ENCODE measurements at regions not wholly inside any gene's neighbourhood (a gene's known extent, or its start where the extent isn't known, plus 50 kb on each side); places are given as distances from the start of the nearest gene placed in this dataset.

DNA sequence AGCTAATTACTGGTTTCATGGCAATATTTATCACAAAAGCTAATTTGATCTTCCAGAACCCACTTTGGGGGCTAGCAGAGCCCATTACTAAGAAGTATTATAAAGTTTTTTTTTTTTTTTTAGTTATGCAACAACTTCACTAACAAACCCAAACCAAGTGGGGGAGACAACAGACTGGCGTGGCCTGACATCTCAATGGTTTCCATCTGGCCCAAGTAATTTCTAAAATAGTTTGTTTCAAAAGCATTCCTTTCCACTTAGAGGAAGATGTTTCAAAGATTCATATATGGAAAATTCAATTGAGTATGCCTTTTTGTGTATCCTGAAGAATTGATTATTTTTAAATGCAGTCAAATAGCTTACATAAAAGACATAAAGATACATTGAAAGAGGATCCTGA is 367.1 kb downstream of the HRH4 start:
- Histone ChIP-seq H3K27ac (ENCODE audit: low read depth in 1 of 2, low read length in 2 of 2) (no peak overlapping the region), H3K9ac (ENCODE audit: insufficient read depth, low read length, poor library complexity, severe bottlenecking) (no peak overlapping the region), H3K36me3 (replicated peaks in 1 of 2; ENCODE audit: control insufficient read depth in 1 of 2, insufficient read depth in 2 of 2, low read length in 2 of 2) (no peaks in the 10 kb centered on the region), H4K20me1 (ENCODE audit: insufficient read depth, low read length) (no peaks in the 10 kb centered on the region), H3K9me3 (replicated peaks in 1 of 2; ENCODE audit: control insufficient read depth in 1 of 2, insufficient read depth in 1 of 2, low read length in 2 of 2) (no peaks in the 10 kb centered on the region), H3K79me2 (ENCODE audit: insufficient read depth, low read length) (no peaks in the 10 kb centered on the region), H3K4me1 (ENCODE audit: control insufficient read depth in 1 of 2, insufficient read depth in 2 of 2, low read length in 2 of 2) (no peaks in the 10 kb centered on the region), H3K4me2 (replicated peaks; ENCODE audit: extremely low read depth, low read length, poor library complexity, severe bottlenecking) (no peak overlapping the region), H3K4me3 (replicated peaks in 1 of 3; ENCODE audit: low read depth in 2 of 3, low read length in 3 of 3) (no peak overlapping the region), H2AFZ (ENCODE audit: insufficient read depth, low read depth, low read length, poor library complexity, severe bottlenecking) (no peak overlapping the region), H3K27me3 (ENCODE audit: control insufficient read depth in 2 of 2, insufficient read depth in 2 of 2, low read length in 2 of 2) (peaks cover 0 to 2% of the 10 kb centered on the region in 2 donors)
- no peak overlapping the region for H3K4me3 Mint-ChIP-seq
- H3K4me1 Mint-ChIP-seq, result no peaks in the 10 kb centered on the region
- TF ChIP-seq CTCF (IDR thresholded peaks at IDR 0.05), result no peak
- H3K27ac Mint-ChIP-seq, result no peak overlapping the region
- H3K27me3 Mint-ChIP-seq (ENCODE audit: low read depth in 3 of 3), result peaks cover 6 to 15% (median 11%) of the 10 kb centered on the region in 3 donors
- no peak for DNase-seq
- intact Hi-C loops (cut with micrococcal nuclease), result no loop called here
- H3K9me3 Mint-ChIP-seq, result peaks cover 0 to 6% (median 0%) of the 10 kb centered on the region in 7 donors
- no CpG with 5 or more reads among the region's 1 CpG for WGBS (ENCODE audit: insufficient coverage)
- H3K36me3 Mint-ChIP-seq, result no peaks in the 10 kb centered on the region

- Mint-ChIP-seq H3K27ac (no peak overlapping the region), H3K9me3 (peaks cover 0 to 3% (median 0%) of the 10 kb centered on the region in 7 donors), H3K4me1 (no peaks in the 10 kb centered on the region), H3K36me3 (no peaks in the 10 kb centered on the region), H3K4me3 (no peak overlapping the region), H3K27me3 (ENCODE audit: low read depth in 3 of 3) (peaks cover 5 to 17% (median 11%) of the 10 kb centered on the region in 3 donors)
- Histone ChIP-seq H3K9ac (ENCODE audit: insufficient read depth, low read length, poor library complexity, severe bottlenecking) (no peak overlapping the region), H3K4me1 (ENCODE audit: control insufficient read depth in 1 of 2, insufficient read depth in 2 of 2, low read length in 2 of 2) (no peaks in the 10 kb centered on the region), H4K20me1 (ENCODE audit: insufficient read depth, low read length) (no peaks in the 10 kb centered on the region), H3K27ac (ENCODE audit: low read depth in 1 of 2, low read length in 2 of 2) (no peak overlapping the region), H3K27me3 (ENCODE audit: control insufficient read depth in 2 of 2, insufficient read depth in 2 of 2, low read length in 2 of 2) (peaks cover 0 to 4% of the 10 kb centered on the region in 2 donors), H3K79me2 (ENCODE audit: insufficient read depth, low read length) (no peaks in the 10 kb centered on the region), H3K4me3 (replicated peaks in 1 of 3; ENCODE audit: low read depth in 2 of 3, low read length in 3 of 3) (no peak overlapping the region), H3K4me2 (replicated peaks; ENCODE audit: extremely low read depth, low read length, poor library complexity, severe bottlenecking) (no peak overlapping the region), H2AFZ (ENCODE audit: insufficient read depth, low read depth, low read length, poor library complexity, severe bottlenecking) (no peak overlapping the region), H3K9me3 (replicated peaks in 1 of 2; ENCODE audit: control insufficient read depth in 1 of 2, insufficient read depth in 1 of 2, low read length in 2 of 2) (no peaks in the 10 kb centered on the region), H3K36me3 (replicated peaks in 1 of 2; ENCODE audit: control insufficient read depth in 1 of 2, insufficient read depth in 2 of 2, low read length in 2 of 2) (no peaks in the 10 kb centered on the region)
- no peak for TF ChIP-seq CTCF (IDR thresholded peaks at IDR 0.05)
- no peak for DNase-seq
- intact Hi-C loops (cut with micrococcal nuclease), result no loop called here
- 92% methylated on average over 4 of the region's 6 CpGs for WGBS (ENCODE audit: insufficient coverage)
Measured at GRCh38 chr18:24831081-24831480, 370.6 kb downstream of the HRH4 start.

Data from CD14-positive monocyte (primary cell).